ENCODE measurements at regions not wholly inside any gene's neighbourhood (a gene's known extent, or its start where the extent isn't known, plus 50 kb on each side); places are given as distances from the start of the nearest gene placed in this dataset.

DNA sequence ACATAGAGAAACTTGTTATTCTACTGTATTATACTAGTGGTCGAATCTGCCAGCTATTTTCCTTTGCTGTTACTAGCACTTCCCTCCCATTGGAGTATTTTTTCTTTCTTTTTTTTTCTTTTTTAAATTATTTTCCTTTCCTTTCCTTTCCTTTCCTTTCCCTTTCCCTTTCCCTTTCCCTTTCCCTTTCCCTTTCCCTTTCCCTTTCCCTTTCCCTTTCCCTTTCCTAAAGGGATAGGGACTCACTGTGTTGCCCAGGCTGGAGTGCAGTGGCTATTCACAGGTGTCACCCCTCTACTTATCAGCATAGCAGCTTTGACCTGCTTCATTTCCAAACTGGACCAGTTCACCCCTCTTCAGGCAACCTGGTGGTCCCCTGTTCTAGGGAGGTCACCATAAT lies 212.6 kb upstream of the SP4 start:
- DNase-seq: no peak
- intact Hi-C loops (cut with DNase I, micrococcal nuclease): no loop called here
- Mint-ChIP-seq H3K4me3 (no peak overlapping the region), H3K27me3 (peaks cover 24% of the 10 kb centered on the region), H3K4me1 (ENCODE audit: low read depth) (no peaks in the 10 kb centered on the region), H3K36me3 (ENCODE audit: low read depth) (no peaks in the 10 kb centered on the region), H3K9me3 (no peaks in the 10 kb centered on the region), H3K27ac (no peak overlapping the region)
- H3K9me3 ChIP-seq (ENCODE audit: control insufficient read depth in 1 of 2, insufficient read depth in 1 of 2, low read length in 2 of 2): no peaks in the 10 kb centered on the region
- TF ChIP-seq, protein P1, sequence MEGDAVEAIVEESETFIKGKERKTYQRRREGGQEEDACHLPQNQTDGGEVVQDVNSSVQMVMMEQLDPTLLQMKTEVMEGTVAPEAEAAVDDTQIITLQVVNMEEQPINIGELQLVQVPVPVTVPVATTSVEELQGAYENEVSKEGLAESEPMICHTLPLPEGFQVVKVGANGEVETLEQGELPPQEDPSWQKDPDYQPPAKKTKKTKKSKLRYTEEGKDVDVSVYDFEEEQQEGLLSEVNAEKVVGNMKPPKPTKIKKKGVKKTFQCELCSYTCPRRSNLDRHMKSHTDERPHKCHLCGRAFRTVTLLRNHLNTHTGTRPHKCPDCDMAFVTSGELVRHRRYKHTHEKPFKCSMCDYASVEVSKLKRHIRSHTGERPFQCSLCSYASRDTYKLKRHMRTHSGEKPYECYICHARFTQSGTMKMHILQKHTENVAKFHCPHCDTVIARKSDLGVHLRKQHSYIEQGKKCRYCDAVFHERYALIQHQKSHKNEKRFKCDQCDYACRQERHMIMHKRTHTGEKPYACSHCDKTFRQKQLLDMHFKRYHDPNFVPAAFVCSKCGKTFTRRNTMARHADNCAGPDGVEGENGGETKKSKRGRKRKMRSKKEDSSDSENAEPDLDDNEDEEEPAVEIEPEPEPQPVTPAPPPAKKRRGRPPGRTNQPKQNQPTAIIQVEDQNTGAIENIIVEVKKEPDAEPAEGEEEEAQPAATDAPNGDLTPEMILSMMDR (IDR thresholded peaks at IDR 0.05): no peak
- POLR2A ChIA-PET: no interaction called here
- H3K4me1 ChIP-seq (ENCODE audit: insufficient read depth, low read length): no peaks in the 10 kb centered on the region
- H3K36me3 ChIP-seq (ENCODE audit: insufficient read depth, low read length): no peaks in the 10 kb centered on the region
- CTCF ChIA-PET: no interaction called here
- H3K27ac ChIP-seq (ENCODE audit: low read depth in 1 of 2, low read length in 2 of 2): no peak overlapping the region
- H3K27me3 ChIP-seq (ENCODE audit: control insufficient read depth in 1 of 2, insufficient read depth in 2 of 2, low read length in 2 of 2): no peaks in the 10 kb centered on the region
- no peak overlapping the region for H3K4me3 ChIP-seq (ENCODE audit: low read length)
- ATAC-seq (ENCODE audit: poor library complexity): no peak

DNA sequence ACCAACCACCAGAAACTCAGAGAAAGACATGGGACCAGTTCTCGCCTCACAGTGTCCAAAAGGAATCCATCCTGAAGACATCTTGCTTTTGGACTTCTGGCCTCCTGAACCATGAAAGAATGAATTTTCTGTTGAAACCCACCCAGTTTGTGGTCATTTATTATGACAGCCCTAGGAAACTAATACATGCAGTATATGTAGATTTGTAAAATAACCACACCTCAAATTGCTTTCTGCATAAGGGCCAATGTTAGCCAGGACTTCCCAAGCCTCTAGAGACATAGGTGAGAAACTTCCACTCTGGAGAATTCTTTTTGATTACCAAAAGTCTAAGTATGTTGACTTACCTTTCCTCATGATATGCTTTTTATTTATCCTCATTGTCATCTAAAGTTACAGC lies 210.5 kb upstream of the SP4 start:
- POLR2A ChIA-PET: no interaction called here
- TF ChIP-seq, protein P1 (IDR thresholded peaks at IDR 0.05): no peak
- ATAC-seq (ENCODE audit: poor library complexity) (no peak), DNase-seq (no peak)
- no peaks in the 10 kb centered on the region for H3K36me3 Mint-ChIP-seq (ENCODE audit: low read depth)
- H3K4me1 Mint-ChIP-seq (ENCODE audit: low read depth): no peaks in the 10 kb centered on the region
- Histone ChIP-seq H3K27me3 (ENCODE audit: control insufficient read depth in 1 of 2, insufficient read depth in 2 of 2, low read length in 2 of 2) (no peaks in the 10 kb centered on the region), H3K4me1 (ENCODE audit: insufficient read depth, low read length) (no peaks in the 10 kb centered on the region), H3K27ac (ENCODE audit: low read depth in 1 of 2, low read length in 2 of 2) (no peak overlapping the region), H3K4me3 (ENCODE audit: low read length) (no peak overlapping the region), H3K36me3 (ENCODE audit: insufficient read depth, low read length) (no peaks in the 10 kb centered on the region), H3K9me3 (ENCODE audit: control insufficient read depth in 1 of 2, insufficient read depth in 1 of 2, low read length in 2 of 2) (peaks cover 0 to 6% of the 10 kb centered on the region in 2 experiments)
- intact Hi-C loops (cut with DNase I, micrococcal nuclease): no loop called here
- H3K27me3 Mint-ChIP-seq: peaks cover 17% of the 10 kb centered on the region
- CTCF ChIA-PET: no interaction called here
- no peak overlapping the region for H3K27ac Mint-ChIP-seq
- H3K4me3 Mint-ChIP-seq: no peak overlapping the region
- H3K9me3 Mint-ChIP-seq: no peaks in the 10 kb centered on the region

DNA sequence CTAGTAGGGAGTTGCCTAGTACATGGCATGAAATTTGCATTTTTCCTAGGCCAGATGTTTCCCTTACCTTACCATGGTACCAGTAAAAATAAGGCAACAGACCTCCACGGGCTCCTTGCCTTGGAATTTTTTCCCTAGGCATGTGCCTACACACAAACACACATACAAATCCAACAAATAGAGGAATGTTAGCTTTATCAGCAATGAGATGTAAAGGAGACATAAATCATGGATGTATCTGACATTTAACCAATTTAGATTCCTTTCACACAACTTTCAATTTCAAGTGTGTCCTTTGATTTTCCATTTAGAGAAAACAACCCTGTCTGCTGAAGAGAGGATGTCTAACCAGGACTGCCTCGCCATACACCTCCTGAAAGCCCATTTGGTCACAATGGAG lies 209.7 kb upstream of the SP4 start:
- intact Hi-C loops (cut with DNase I, micrococcal nuclease): no loop called here

More for the DNA sequence above, 209.7 kb upstream of the SP4 start:
- ChIA-PET CTCF (no interaction called here), POLR2A (no interaction called here)
- Mint-ChIP-seq H3K4me1 (ENCODE audit: low read depth) (no peaks in the 10 kb centered on the region), H3K4me3 (no peak overlapping the region), H3K9me3 (no peaks in the 10 kb centered on the region), H3K27me3 (peaks cover 17% of the 10 kb centered on the region), H3K36me3 (ENCODE audit: low read depth) (no peaks in the 10 kb centered on the region), H3K27ac (no peak overlapping the region)
- TF ChIP-seq, protein P1 (IDR thresholded peaks at IDR 0.05): no peak
- H3K4me3 ChIP-seq (ENCODE audit: low read length): no peak overlapping the region
- H3K9me3 ChIP-seq (ENCODE audit: control insufficient read depth in 1 of 2, insufficient read depth in 1 of 2, low read length in 2 of 2): peaks cover 0 to 6% of the 10 kb centered on the region in 2 experiments
- H3K27me3 ChIP-seq (ENCODE audit: control insufficient read depth in 1 of 2, insufficient read depth in 2 of 2, low read length in 2 of 2): no peaks in the 10 kb centered on the region
- H3K4me1 ChIP-seq (ENCODE audit: insufficient read depth, low read length): no peaks in the 10 kb centered on the region
- H3K36me3 ChIP-seq (ENCODE audit: insufficient read depth, low read length): no peaks in the 10 kb centered on the region
- ATAC-seq (ENCODE audit: poor library complexity) (no peak), DNase-seq (no peak)
- H3K27ac ChIP-seq (ENCODE audit: low read depth in 1 of 2, low read length in 2 of 2): no peak overlapping the region
